Skin of body (tissue), 1 donor: ENCODE measurements at regions not wholly inside any gene's neighbourhood (a gene's known extent, or its start where the extent isn't known, plus 50 kb on each side); places are given as distances from the start of the nearest gene placed in this dataset.
"Not testable (repeated sequence)": the region's sequence is repeated elsewhere in the genome, so short reads cannot be mapped to it uniquely, and the experiment has no call there.

Experiments
- DNase-seq: peaks from one replicate; lab custom pipeline; 2025; lab: John Stamatoyannopoulos, UW

DNA sequence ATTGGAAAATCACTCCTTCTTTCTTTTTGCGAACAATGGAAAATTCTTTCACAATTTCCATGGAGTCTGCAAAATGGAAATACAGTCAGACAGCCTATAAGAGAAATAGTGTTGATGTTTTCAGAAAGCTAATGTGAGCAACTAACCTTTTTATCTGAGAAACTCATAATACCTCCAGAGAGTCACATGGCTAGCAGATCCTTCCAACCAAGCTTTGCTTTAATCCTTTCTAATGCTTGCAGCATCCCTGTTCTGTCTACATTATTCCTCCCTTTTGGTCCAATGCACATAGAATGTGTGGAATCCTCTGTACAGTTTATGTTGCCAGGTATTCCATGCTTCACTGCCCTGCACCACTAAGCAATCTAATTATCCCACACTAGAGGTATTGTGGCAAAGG lies 717.5 kb upstream of the LRRN3 start:
- no peak for DNase-seq

- no peak for DNase-seq
Observed at GRCh38 chr7:110373859-110374258, 717.1 kb upstream of the LRRN3 start.

GRCh38 chr7:110375068-110375467 lies 715.9 kb upstream of the LRRN3 start:
- DNase-seq = peak; percentile 7

DNA sequence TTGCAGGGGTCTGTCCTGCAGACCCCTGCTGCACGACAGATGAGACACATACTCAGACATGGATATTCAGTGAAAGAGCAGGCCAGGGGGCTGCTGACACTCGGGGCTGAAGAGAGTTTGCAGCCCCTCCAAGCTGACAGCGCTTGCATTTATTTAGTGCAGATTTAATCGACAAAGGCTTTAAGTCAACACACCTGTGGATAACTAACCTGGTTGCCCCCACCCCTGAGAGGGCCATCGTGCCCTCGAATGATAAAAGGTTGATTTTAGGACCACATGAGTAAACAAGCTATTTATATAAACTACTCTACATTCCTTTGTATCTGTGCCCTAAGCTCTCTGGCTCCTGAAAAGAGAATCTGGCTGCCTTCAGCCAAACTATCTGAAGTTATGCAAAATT lies 708.2 kb upstream of the LRRN3 start:
- no peak for DNase-seq

- DNase-seq = no peak
Observed at GRCh38 chr7:110386006-110386405, 704.9 kb upstream of the LRRN3 start.

DNA sequence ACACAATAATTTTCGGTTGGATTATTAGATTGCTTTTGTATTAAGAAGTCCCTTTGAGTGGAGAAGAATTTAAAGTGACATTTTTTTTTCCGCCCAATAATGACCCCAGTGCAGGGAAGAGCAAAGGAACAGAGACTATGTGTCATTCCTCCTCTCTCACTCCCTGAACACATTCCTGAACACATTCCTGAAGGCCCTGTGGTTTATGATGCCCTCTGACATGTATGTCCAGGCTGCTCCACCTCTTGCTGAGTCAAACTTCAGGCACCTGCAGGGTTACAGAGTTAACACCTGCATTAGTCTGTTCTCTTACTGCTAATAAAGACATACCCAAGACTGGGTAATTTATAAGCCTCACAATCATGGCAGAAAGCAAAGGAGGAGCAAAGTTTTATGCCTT lies 704.0 kb upstream of the LRRN3 start:
- no peak for DNase-seq

DNA sequence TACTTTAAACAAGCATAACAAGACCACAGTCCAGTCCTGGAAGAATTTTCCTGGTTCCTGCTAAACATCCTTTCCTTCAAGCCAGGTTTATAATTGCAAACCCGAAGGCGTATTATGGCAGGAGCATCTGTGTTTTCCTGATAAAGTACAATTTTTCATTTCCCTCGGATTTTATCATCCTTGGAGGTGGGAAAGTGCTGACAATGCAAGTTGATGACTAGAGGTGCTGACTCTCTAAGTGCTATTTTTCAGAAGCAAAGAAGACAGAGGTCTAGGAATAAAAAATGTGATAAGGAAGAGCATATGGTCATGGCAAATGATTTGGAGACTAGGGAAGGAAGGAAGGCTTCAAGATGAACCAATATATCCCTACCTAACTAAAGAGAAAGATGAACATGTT lies 703.2 kb upstream of the LRRN3 start:
- DNase-seq = no peak

- DNase-seq = no peak
Observed at GRCh38 chr7:110388457-110388856, 702.5 kb upstream of the LRRN3 start.

GRCh38 chr7:110396021-110396420 lies 694.9 kb upstream of the LRRN3 start:
- DNase-seq = no peak

DNA sequence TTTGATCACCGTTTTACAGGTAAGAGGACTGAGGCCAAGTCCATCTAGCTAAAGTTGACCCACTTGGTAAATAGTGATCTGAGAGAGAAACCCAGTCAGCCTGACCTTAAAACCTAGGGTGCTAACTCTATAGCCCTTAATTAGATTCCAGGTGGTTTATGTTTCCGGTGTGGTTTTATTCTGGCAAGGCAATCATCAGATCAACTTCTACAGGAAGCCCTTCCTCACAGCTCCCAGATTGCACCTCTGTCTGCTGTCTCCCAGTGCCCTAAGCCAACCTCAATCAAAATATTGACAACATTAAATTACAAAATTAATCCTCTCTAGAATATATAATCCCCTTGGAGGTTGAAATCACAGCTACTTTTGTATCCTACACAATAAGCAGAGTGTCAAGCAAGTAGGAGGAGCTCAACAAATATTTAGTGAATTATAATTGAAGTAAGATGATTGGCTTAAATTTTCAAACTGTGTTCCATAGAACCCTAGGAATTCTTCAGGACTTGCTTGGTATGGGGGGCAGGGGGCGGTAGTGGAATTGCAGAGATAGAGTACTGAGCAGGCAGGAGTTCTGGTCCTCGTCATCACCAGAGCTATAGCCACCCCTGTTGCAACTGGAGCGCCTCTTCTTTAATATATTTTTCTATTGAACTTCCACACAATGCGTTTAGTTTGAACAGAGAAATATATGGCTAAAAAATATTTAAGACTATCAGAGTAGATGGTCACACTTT lies 692.8 kb upstream of the LRRN3 start:
- DNase-seq = no peak

GRCh38 chr7:110399421-110399820 lies 691.5 kb upstream of the LRRN3 start:
- DNase-seq = no peak

DNA sequence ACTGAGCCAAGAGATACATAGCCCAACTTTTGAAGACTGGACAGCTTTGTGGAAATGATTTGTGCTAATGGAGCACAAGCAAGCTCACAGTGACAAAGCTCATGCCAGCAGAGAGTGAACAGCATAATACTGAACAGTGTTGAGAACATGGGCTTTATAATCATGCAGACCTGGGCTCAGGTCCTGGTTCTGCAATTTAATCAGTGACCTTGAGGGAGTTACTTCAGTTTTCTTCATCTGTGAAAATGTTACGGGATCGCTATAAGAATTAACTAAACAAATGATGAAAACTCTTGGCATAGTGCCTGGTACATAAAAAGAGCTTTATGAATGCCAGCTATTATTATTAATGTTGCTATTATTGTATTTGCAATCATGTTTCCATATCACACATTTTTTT lies 690.5 kb upstream of the LRRN3 start:
- no peak for DNase-seq

GRCh38 chr7:110407242-110407641 lies 683.7 kb upstream of the LRRN3 start:
- no peak for DNase-seq

GRCh38 chr7:110407706-110408105 lies 683.2 kb upstream of the LRRN3 start:
- no peak for DNase-seq

- DNase-seq = no peak
Observed at GRCh38 chr7:110412614-110413013, 678.3 kb upstream of the LRRN3 start.

GRCh38 chr7:110413038-110413437 lies 677.9 kb upstream of the LRRN3 start:
- no peak for DNase-seq

GRCh38 chr7:110417611-110418010 lies 673.3 kb upstream of the LRRN3 start:
- no peak for DNase-seq

GRCh38 chr7:110418659-110419280 lies 672.2 kb upstream of the LRRN3 start:
- no peak for DNase-seq

DNA sequence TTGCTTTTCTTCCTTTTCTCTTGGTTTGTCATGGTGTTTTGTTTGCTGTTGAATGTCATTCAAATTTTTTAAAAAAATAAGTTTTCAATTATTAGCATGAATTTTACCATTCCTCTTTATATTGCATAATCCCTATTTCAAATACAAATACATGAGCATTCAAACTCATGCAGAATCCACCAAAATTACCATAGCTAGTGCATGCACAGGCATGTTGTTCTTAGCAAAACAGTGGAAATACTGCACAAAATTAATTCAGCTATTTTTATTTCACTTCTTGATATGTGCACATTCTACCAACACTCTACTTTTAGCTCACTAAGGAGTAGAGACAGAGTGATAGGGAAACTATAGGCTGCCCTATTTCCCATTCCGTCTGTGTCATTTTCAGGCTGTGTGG lies 670.1 kb upstream of the LRRN3 start:
- DNase-seq = no peak

DNA sequence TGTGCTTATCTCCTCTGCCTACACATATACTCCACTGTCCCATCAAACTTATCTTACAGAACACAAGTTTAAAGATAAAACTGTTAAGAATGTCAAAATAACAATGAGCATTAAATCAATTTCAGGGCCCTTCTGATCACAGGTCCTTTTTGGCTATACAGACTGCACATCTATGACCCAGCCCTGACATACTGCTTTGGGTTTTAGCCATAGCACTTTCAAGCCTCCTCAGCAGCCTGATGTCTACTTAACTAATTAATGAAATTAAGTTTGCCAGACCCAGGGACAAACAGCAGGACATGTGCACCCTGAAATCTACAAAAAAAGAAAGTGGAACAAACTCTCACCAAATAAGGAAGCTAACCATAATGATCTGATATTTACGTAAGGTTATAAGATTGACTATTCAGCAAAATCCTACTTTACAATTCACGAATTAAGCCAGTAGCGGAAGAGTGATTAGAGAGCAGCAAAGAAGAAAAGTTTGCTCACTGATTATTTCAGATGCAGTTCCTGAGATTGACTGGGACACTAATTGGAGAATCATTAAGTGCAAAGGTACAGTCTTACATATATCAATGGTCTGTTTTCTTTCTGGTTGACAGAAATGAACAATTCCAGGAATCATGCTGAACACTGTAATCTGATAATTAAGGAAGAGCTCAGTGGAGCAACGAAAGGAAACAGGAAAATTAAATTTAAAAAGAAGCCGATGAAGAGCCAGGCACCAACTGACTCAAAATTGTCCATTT lies 669.3 kb upstream of the LRRN3 start:
- DNase-seq = no peak

- no peak for DNase-seq
Observed at GRCh38 chr7:110432061-110432553, 658.8 kb upstream of the LRRN3 start.

GRCh38 chr7:110438926-110439325 lies 652.0 kb upstream of the LRRN3 start:
- DNase-seq = not testable (repeated sequence)
